ENCODE measurements at regions not wholly inside any gene's neighbourhood (a gene's known extent, or its start where the extent isn't known, plus 50 kb on each side); places are given as distances from the start of the nearest gene placed in this dataset.

DNA sequence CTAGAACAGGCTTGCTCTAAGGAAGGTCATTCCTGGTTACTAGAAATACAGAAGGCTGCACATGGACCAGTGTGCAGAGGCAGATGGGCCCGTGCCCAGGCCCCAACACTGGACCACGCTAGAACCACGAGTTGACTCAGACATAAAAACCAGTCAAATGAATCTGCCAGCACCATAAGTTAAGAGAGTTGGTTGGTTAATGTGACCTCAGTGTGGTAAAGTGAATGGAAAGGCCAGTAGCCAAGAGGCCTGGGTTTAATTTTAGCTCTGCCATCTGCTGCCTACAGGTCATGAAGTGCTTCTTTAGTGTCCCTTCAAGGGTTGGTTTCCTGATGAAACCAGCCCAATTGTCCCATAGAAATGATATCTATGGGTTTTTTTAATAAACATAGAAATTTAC, 329.6 kb upstream of the NRP1 start:
- Histone ChIP-seq H3K4me1 (ENCODE audit: insufficient read depth, low read length, poor library complexity, severe bottlenecking) (peaks cover 9% of the 10 kb centered on the region), H3K36me3 (ENCODE audit: insufficient read depth, low read length, poor library complexity, severe bottlenecking) (no peaks in the 10 kb centered on the region), H3K4me3 (ENCODE audit: low read depth, low read length, poor library complexity, severe bottlenecking) (no peak overlapping the region), H3K27ac (ENCODE audit: low read depth, low read length, poor library complexity, severe bottlenecking) (no peak overlapping the region), H3K27me3 (replicated peaks; ENCODE audit: insufficient read depth, low read depth, low read length, poor library complexity) (no peaks in the 10 kb centered on the region), H3K9me3 (ENCODE audit: low read depth, low read length, poor library complexity, severe bottlenecking) (no peaks in the 10 kb centered on the region)
- BruUV-seq (replicated peaks), result no TSS peak
- POLR2A ChIA-PET (ENCODE audit: low non-redundant PET), result no interaction called here
- CTCF ChIA-PET, result no interaction called here
- intact Hi-C loops (cut with micrococcal nuclease; ENCODE audit: unreplicated experiment), result no loop called here
- no peak for TF ChIP-seq EZH2 (IDR thresholded peaks at IDR 0.05; ENCODE audit: borderline replicate concordance, low read depth, low read length, poor library complexity, severe bottlenecking)
- TF ChIP-seq, protein P1, sequence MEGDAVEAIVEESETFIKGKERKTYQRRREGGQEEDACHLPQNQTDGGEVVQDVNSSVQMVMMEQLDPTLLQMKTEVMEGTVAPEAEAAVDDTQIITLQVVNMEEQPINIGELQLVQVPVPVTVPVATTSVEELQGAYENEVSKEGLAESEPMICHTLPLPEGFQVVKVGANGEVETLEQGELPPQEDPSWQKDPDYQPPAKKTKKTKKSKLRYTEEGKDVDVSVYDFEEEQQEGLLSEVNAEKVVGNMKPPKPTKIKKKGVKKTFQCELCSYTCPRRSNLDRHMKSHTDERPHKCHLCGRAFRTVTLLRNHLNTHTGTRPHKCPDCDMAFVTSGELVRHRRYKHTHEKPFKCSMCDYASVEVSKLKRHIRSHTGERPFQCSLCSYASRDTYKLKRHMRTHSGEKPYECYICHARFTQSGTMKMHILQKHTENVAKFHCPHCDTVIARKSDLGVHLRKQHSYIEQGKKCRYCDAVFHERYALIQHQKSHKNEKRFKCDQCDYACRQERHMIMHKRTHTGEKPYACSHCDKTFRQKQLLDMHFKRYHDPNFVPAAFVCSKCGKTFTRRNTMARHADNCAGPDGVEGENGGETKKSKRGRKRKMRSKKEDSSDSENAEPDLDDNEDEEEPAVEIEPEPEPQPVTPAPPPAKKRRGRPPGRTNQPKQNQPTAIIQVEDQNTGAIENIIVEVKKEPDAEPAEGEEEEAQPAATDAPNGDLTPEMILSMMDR (conservative IDR thresholded peaks at IDR 0.05; ENCODE audit: low read depth, low read length), result no peak
- no peak for DNase-seq (ENCODE audit: low spot score)

DNA sequence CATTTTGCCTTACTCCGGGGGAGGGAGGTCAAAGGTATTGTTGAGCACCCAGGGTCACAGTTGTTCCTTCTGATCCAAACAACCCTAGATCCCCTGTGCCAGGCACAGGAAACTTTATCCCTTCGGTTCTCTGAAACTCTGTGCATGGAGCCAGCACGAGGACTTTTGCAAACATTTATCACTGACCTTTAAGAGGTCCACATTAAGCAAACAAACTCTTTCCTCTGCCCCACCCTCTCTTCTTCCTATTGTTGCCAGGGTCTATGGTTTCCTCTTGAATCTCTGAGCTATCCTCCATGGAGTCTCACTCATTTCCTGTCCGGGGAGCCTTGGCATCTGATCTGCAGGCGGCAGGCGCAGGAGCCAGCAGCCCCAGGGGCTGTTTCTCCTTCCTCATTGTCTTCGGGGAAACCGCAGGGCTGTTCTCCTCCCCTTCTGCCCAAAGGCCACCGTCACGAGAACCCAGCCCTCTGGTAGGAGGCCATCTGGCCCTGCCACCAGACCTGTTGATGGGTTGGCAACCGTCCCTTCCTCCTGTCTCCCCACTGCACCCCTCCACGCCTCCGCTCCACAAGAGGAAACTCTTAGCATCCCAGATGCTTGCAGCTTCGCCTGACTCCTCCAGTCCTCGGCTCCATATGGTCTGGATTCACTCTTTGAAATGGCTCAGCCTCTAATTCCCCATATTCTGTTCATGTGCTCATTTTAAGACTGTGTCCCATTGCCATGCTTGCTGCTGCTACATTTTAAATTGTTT, 327.3 kb upstream of the NRP1 start:
- CTCF ChIA-PET, result no interaction called here
- H3K36me3 ChIP-seq (ENCODE audit: insufficient read depth, low read length, poor library complexity, severe bottlenecking), result no peaks in the 10 kb centered on the region
- no peaks in the 10 kb centered on the region for H3K27me3 ChIP-seq (replicated peaks; ENCODE audit: insufficient read depth, low read depth, low read length, poor library complexity)
- no TSS peak for BruUV-seq (replicated peaks)
- H3K9me3 ChIP-seq (ENCODE audit: low read depth, low read length, poor library complexity, severe bottlenecking), result no peaks in the 10 kb centered on the region
- intact Hi-C loops (cut with micrococcal nuclease; ENCODE audit: unreplicated experiment), result no loop called here
- H3K4me3 ChIP-seq (ENCODE audit: low read depth, low read length, poor library complexity, severe bottlenecking), result no peak overlapping the region
- TF ChIP-seq, protein P1 (conservative IDR thresholded peaks at IDR 0.05; ENCODE audit: low read depth, low read length), result no peak
- H3K27ac ChIP-seq (ENCODE audit: low read depth, low read length, poor library complexity, severe bottlenecking), result no peak overlapping the region
- DNase-seq (ENCODE audit: low spot score), result peak; percentile 52
- peaks cover 12% of the 10 kb centered on the region for H3K4me1 ChIP-seq (ENCODE audit: insufficient read depth, low read length, poor library complexity, severe bottlenecking)
- POLR2A ChIA-PET (ENCODE audit: low non-redundant PET), result no interaction called here

DNA sequence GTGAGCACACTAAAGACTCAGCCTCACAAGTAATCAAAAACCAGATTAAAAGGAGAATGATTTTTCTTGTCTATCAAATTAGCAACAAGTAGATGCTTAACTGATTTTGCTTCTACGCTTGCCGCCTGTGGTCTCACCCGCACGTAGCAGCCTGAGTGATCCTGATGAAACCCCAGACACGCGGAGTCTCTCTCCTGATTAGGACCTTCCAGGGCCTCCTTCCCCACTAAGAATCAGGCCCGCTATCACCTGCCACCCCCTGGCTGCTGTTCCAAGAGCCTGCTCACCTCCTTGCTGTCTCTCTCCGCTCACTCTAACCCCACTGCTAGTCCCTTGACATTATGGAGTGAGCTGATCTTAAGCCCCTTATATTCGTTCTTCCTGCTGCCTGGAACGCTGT, 325.9 kb upstream of the NRP1 start:
- Histone ChIP-seq H3K4me3 (ENCODE audit: low read depth, low read length, poor library complexity, severe bottlenecking) (no peak overlapping the region), H3K36me3 (ENCODE audit: insufficient read depth, low read length, poor library complexity, severe bottlenecking) (no peaks in the 10 kb centered on the region), H3K27me3 (replicated peaks; ENCODE audit: insufficient read depth, low read depth, low read length, poor library complexity) (no peaks in the 10 kb centered on the region), H3K4me1 (ENCODE audit: insufficient read depth, low read length, poor library complexity, severe bottlenecking) (peaks cover 12% of the 10 kb centered on the region), H3K27ac (ENCODE audit: low read depth, low read length, poor library complexity, severe bottlenecking) (no peak overlapping the region), H3K9me3 (ENCODE audit: low read depth, low read length, poor library complexity, severe bottlenecking) (no peaks in the 10 kb centered on the region)
- TF ChIP-seq, protein P1 (conservative IDR thresholded peaks at IDR 0.05; ENCODE audit: low read depth, low read length), result no peak
- TF ChIP-seq EZH2 (IDR thresholded peaks at IDR 0.05; ENCODE audit: borderline replicate concordance, low read depth, low read length, poor library complexity, severe bottlenecking), result no peak
- ChIA-PET CTCF (no interaction called here), POLR2A (ENCODE audit: low non-redundant PET) (no interaction called here)
- BruUV-seq (replicated peaks), result no TSS peak
- DNase-seq (ENCODE audit: low spot score), result no peak
- intact Hi-C loops (cut with micrococcal nuclease; ENCODE audit: unreplicated experiment), result no loop called here
